C4-2B (cell line): ENCODE measurements at regions not wholly inside any gene's neighbourhood (a gene's known extent, or its start where the extent isn't known, plus 50 kb on each side); places are given as distances from the start of the nearest gene placed in this dataset.

ENCODE experiments used
- ZFX ChIP-seq: fragments of 450-650 bp; IDR thresholded peaks from 2 replicates; pipeline ENCODE4 v1.6.1; 2017
- TF ChIP-seq, protein P1 (sequence below): fragments of 450-650 bp; conservative IDR thresholded peaks from 2 replicates; pipeline ENCODE4 v1.5.1; 2017; ENCODE audit warnings: mild to moderate bottlenecking

DNA sequence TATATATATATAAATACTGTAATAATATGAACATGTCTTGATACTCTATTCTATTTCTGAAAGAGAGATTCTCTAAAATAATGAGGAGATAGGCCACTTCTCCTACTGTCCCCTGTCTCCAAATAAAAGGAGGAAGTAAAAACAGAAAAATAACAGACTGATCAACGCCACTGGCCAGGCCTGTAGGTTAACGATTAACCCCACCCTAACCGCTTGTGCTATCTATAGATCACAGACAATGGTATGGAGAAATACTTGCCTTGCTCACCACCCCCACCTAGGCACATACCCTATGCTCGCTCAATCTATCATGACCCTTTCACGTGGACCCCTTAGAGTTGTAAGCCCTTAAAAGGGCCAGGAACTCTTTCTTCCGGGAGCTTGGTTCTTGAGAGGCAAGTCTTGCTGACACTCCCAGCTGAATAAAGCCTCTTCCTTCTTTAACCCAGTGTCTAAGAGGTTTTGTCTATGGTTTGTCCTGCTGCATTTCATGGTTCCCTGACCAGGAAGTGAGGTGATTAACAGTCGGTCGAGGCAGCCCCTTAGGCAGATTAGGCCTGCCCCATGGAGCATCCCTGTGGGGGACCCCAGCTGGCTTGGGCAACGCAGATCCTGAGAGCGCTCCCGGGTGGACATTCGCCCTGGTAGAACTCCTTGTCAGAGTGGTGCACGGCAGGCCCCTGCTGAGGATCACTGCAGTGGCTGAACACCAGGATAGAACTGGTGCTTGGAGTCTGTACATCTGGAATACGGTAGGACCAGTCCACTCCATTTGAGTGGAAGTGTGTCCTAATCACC lies 521.8 kb upstream of the CNTN3 start:
- TF ChIP-seq, protein P1, sequence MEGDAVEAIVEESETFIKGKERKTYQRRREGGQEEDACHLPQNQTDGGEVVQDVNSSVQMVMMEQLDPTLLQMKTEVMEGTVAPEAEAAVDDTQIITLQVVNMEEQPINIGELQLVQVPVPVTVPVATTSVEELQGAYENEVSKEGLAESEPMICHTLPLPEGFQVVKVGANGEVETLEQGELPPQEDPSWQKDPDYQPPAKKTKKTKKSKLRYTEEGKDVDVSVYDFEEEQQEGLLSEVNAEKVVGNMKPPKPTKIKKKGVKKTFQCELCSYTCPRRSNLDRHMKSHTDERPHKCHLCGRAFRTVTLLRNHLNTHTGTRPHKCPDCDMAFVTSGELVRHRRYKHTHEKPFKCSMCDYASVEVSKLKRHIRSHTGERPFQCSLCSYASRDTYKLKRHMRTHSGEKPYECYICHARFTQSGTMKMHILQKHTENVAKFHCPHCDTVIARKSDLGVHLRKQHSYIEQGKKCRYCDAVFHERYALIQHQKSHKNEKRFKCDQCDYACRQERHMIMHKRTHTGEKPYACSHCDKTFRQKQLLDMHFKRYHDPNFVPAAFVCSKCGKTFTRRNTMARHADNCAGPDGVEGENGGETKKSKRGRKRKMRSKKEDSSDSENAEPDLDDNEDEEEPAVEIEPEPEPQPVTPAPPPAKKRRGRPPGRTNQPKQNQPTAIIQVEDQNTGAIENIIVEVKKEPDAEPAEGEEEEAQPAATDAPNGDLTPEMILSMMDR: no peak
- no peak for TF ChIP-seq ZFX
